Keratinocyte (primary cell): ENCODE measurements at regions not wholly inside any gene's neighbourhood (a gene's known extent, or its start where the extent isn't known, plus 50 kb on each side); places are given as distances from the start of the nearest gene placed in this dataset.

Experiments used
- DNase-seq: peaks from one replicate; pipeline ENCODE4 v3.0.0-alpha.2; 2011; ENCODE audit warnings: low read depth, missing footprints, low spot score
- FAIRE-seq: peaks from 2 replicates; lab custom pipeline; 2011; peaks lifted over from hg19 to GRCh38; lab: Jason Lieb, UNC
- H2AFZ ChIP-seq: 2 replicates; pipeline ENCODE4 v1.6.0; 2012; ENCODE audit warnings: low read length, control low read depth, inconsistent platforms; ENCODE audit not compliant: control insufficient read depth
- H3K27ac ChIP-seq: 2 replicates; pipeline ENCODE4 v1.5.1; 2011; ENCODE audit warnings: low read length; ENCODE audit not compliant: control insufficient read depth, insufficient read depth
- H3K27me3 ChIP-seq: 3 replicates; pipeline ENCODE4 v1.6.0; 2011; ENCODE audit warnings: low read length; ENCODE audit not compliant: control insufficient read depth, insufficient read depth; ENCODE audit errors: extremely low read depth
- H3K36me3 ChIP-seq, 2 experiments: 2 replicates in 1 of 2; 3 replicates in 1 of 2; pipeline ENCODE4 v1.5.1; 2011; ENCODE audit warnings: low read length in 2 of 2, mild to moderate bottlenecking in 1 of 2; ENCODE audit not compliant: control insufficient read depth in 2 of 2, insufficient read depth in 2 of 2; ENCODE audit errors: extremely low read depth in 1 of 2
- H3K4me1 ChIP-seq: 3 replicates; pipeline ENCODE4 v1.5.1; 2011; ENCODE audit warnings: low read length; ENCODE audit not compliant: control insufficient read depth, insufficient read depth; ENCODE audit errors: extremely low read depth
- H3K4me2 ChIP-seq: 3 replicates; pipeline ENCODE4 v1.6.0; 2011; ENCODE audit warnings: low read depth, low read length; ENCODE audit not compliant: control insufficient read depth, insufficient read depth; ENCODE audit errors: extremely low read depth
- H3K4me3 ChIP-seq, 3 experiments: fragments of 200-600 bp in 1 of 3; sonication (generic) in 1 of 3; 2 replicates in 2 of 3; 3 replicates in 1 of 3; pipeline ENCODE4 v1.5.1; 2011 to 2016; ENCODE audit warnings: low read length in 3 of 3, mild to moderate bottlenecking in 3 of 3, control low read depth in 2 of 3, inconsistent platforms in 1 of 3, low read depth in 1 of 3, mixed read lengths in 1 of 3, mixed run types in 1 of 3, moderate library complexity in 1 of 3; ENCODE audit not compliant: control insufficient read depth in 2 of 3, insufficient read depth in 2 of 3; ENCODE audit errors: extremely low read depth in 1 of 3
- H3K79me2 ChIP-seq: 2 replicates; pipeline ENCODE4 v1.6.0; 2012; ENCODE audit warnings: low read length; ENCODE audit not compliant: control insufficient read depth, insufficient read depth
- H3K9ac ChIP-seq: 3 replicates; pipeline ENCODE4 v1.6.0; 2011; ENCODE audit warnings: low read length; ENCODE audit not compliant: control insufficient read depth, insufficient read depth; ENCODE audit errors: extremely low read depth
- H3K9me1 ChIP-seq: 3 replicates; pipeline ENCODE4 v1.6.0; 2011; ENCODE audit warnings: low read length; ENCODE audit not compliant: control insufficient read depth, insufficient read depth; ENCODE audit errors: extremely low read depth
- H3K9me3 ChIP-seq: 2 replicates; pipeline ENCODE4 v1.5.1; 2012; ENCODE audit warnings: low read depth, low read length; ENCODE audit not compliant: control insufficient read depth
- H4K20me1 ChIP-seq: 3 replicates; pipeline ENCODE4 v1.6.0; 2011; ENCODE audit warnings: low read length; ENCODE audit not compliant: control insufficient read depth, insufficient read depth; ENCODE audit errors: extremely low read depth
- EZH2 ChIP-seq: IDR thresholded peaks from one replicate; pipeline ENCODE4 v1.6.1; 2012; ENCODE audit warnings: inconsistent platforms, mild to moderate bottlenecking, low read length, moderate library complexity
- dilution Hi-C: fragments of 300-500 bp; cut with MboI; formaldehyde crosslinking; loops from one replicate; pipeline ENCODE4 v1.7.0; 2020; ENCODE audit warnings: low sequenced_read_pairs; ENCODE audit not compliant: extremely low pct_ligation_motif_present
- TF ChIP-seq, protein P1 (sequence below), 3 experiments: IDR thresholded peaks in 1 of 3; conservative IDR thresholded peaks in 1 of 3; optimal IDR thresholded peaks in 1 of 3; 2 replicates in 2 of 3; 3 replicates in 1 of 3; pipeline versions ENCODE3 to v1.5.1; 2011; ENCODE audit warnings: low read length in 3 of 3, mild to moderate bottlenecking in 3 of 3, moderate library complexity in 2 of 3, control low read depth in 1 of 3, inconsistent platforms in 1 of 3; ENCODE audit not compliant: insufficient read depth in 2 of 3; ENCODE audit errors: extremely low read depth in 1 of 3

DNA sequence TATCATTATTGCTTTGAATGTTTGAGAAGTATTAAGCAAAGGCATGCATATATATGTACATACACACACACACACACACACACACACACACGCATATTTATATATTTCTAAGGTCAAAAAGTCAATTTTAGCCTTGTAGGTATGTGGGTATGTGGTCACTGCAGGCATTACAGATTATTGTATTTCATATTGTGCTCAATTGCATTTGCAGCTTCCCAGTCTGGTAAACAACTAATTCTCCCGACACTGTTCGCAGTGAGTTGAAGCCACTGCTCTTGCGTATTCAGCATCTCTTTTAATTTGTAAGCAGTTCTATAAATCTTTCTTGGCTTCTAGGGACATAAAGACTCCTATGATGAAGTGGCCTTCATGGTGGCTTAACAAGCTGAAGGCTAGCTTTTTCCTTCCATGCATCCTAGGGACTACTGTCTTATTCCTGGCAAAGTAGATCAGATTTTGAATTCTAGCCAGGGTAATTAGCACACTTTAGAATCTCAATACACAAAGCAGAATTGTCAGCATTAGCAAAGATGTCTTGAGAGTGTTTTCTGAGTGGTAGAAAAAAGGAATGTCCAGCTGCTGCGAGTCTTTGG, 368.6 kb upstream of the NEGR1 start:
- FAIRE-seq (no peak), DNase-seq (no peak)
- H2AFZ ChIP-seq: no peak overlapping the region
- H3K27me3 ChIP-seq: no peaks in the 10 kb centered on the region
- H3K4me1 ChIP-seq: no peaks in the 10 kb centered on the region
- no peaks in the 10 kb centered on the region for H3K9me3 ChIP-seq
- no peak overlapping the region for H3K27ac ChIP-seq
- H3K79me2 ChIP-seq: no peaks in the 10 kb centered on the region
- TF ChIP-seq, protein P1, sequence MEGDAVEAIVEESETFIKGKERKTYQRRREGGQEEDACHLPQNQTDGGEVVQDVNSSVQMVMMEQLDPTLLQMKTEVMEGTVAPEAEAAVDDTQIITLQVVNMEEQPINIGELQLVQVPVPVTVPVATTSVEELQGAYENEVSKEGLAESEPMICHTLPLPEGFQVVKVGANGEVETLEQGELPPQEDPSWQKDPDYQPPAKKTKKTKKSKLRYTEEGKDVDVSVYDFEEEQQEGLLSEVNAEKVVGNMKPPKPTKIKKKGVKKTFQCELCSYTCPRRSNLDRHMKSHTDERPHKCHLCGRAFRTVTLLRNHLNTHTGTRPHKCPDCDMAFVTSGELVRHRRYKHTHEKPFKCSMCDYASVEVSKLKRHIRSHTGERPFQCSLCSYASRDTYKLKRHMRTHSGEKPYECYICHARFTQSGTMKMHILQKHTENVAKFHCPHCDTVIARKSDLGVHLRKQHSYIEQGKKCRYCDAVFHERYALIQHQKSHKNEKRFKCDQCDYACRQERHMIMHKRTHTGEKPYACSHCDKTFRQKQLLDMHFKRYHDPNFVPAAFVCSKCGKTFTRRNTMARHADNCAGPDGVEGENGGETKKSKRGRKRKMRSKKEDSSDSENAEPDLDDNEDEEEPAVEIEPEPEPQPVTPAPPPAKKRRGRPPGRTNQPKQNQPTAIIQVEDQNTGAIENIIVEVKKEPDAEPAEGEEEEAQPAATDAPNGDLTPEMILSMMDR (optimal IDR thresholded peaks at IDR 0.05 in 1 of 3, IDR thresholded peaks at IDR 0.05 in 1 of 3, conservative IDR thresholded peaks at IDR 0.05 in 1 of 3; ENCODE audit: extremely low read depth in 1 of 3, insufficient read depth in 2 of 3, low read length in 3 of 3): no peak
- no peak for TF ChIP-seq EZH2
- H3K9ac ChIP-seq: no peak overlapping the region
- H3K36me3 ChIP-seq: no peaks in the 10 kb centered on the region
- H3K4me3 ChIP-seq: no peak overlapping the region
- H4K20me1 ChIP-seq: no peaks in the 10 kb centered on the region
- H3K4me2 ChIP-seq: no peak overlapping the region
- H3K9me1 ChIP-seq: no peaks in the 10 kb centered on the region
- dilution Hi-C loops: no loop called here

DNA sequence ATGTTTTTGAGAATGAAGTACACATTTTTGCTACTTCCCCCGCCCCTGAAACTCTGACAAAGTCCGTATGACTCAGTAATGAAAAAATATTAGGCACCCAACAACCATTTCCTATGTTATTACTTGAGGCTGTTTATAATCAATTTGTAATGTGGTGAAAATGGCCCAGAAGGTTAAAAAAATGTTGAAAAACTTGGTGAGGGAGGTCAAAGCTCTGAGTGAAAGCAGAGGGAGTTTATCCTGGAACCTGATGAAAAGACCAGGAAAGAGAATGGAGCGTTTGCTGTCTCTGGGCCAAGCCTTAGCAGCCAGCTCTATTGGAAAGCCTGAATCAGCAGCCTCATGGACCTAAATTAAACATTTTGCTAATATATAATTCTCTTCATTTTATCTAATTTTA, 367.7 kb upstream of the NEGR1 start:
- Histone ChIP-seq H2AFZ (no peak overlapping the region), H3K36me3 (no peaks in the 10 kb centered on the region), H3K79me2 (no peaks in the 10 kb centered on the region), H4K20me1 (no peaks in the 10 kb centered on the region), H3K4me2 (no peak overlapping the region), H3K9me3 (no peaks in the 10 kb centered on the region), H3K27me3 (no peaks in the 10 kb centered on the region), H3K27ac (no peak overlapping the region), H3K4me1 (no peaks in the 10 kb centered on the region), H3K4me3 (no peak overlapping the region), H3K9me1 (no peaks in the 10 kb centered on the region), H3K9ac (no peak overlapping the region)
- dilution Hi-C loops: no loop called here
- no peak for FAIRE-seq
- DNase-seq: no peak
- TF ChIP-seq, protein P1 (optimal IDR thresholded peaks at IDR 0.05 in 1 of 3, IDR thresholded peaks at IDR 0.05 in 1 of 3, conservative IDR thresholded peaks at IDR 0.05 in 1 of 3; ENCODE audit: extremely low read depth in 1 of 3, insufficient read depth in 2 of 3, low read length in 3 of 3): no peak
- TF ChIP-seq EZH2: no peak
